ENCODE measurements at regions not wholly inside any gene's neighbourhood (a gene's known extent, or its start where the extent isn't known, plus 50 kb on each side); places are given as distances from the start of the nearest gene placed in this dataset.

DNA sequence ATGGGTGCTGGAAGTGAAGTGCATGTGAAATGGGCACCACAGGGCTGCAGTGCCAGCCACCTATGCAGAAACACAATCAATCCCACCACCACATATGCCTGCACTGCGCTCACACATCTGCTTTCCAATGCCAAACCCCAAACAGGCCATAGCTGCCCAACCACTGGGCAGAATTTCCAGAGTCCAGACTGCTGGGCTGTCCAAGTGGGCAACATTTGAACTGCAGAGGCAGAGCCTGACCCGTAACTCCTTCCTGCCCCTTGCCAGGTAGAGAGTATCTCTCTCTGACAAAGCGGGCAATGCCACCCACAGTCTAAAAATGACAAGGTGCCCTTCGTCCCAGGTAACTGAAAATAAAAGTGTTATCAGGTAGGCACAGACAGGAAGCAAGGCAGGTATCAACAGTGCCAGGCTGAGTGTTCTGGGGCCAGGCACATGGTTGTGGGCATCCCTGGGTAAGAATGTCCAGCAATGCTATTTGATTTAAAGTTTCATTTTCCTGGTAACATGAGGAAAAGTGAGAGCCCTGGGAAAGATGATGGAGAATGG lies 79.5 kb downstream of the FOXA2 start:
- TF ChIP-seq, protein P1, sequence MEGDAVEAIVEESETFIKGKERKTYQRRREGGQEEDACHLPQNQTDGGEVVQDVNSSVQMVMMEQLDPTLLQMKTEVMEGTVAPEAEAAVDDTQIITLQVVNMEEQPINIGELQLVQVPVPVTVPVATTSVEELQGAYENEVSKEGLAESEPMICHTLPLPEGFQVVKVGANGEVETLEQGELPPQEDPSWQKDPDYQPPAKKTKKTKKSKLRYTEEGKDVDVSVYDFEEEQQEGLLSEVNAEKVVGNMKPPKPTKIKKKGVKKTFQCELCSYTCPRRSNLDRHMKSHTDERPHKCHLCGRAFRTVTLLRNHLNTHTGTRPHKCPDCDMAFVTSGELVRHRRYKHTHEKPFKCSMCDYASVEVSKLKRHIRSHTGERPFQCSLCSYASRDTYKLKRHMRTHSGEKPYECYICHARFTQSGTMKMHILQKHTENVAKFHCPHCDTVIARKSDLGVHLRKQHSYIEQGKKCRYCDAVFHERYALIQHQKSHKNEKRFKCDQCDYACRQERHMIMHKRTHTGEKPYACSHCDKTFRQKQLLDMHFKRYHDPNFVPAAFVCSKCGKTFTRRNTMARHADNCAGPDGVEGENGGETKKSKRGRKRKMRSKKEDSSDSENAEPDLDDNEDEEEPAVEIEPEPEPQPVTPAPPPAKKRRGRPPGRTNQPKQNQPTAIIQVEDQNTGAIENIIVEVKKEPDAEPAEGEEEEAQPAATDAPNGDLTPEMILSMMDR (conservative IDR thresholded peaks at IDR 0.05; ENCODE audit: low read depth, low read length) = no peak
- no peak overlapping the region for H3K4me3 ChIP-seq (ENCODE audit: low read length)
- DNase-seq (ENCODE audit: low read depth) = no peak

DNA sequence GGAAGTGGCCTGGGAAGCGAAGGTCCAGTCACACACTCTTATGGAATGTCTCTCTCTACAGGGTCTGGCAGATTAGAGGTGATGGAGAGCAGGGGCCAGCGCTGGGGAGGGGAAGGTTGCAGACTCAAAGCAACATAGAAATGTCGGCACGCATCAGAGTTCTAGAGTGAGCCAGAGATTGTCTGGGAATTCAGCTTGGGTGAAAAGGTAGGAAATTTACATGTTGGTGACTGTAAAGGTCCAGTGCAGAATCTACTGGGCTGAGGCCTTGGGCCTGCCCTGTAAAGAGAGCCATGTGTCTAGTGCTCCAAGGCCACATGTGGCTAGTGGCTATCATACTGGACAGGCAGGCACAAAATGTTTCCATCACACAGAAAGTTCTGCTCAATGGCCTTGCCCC lies 80.8 kb downstream of the FOXA2 start:
- TF ChIP-seq, protein P1 (conservative IDR thresholded peaks at IDR 0.05; ENCODE audit: low read depth, low read length) = no peak
- H3K4me3 ChIP-seq (ENCODE audit: low read length) = no peak overlapping the region
- no peak for DNase-seq (ENCODE audit: low read depth)

DNA sequence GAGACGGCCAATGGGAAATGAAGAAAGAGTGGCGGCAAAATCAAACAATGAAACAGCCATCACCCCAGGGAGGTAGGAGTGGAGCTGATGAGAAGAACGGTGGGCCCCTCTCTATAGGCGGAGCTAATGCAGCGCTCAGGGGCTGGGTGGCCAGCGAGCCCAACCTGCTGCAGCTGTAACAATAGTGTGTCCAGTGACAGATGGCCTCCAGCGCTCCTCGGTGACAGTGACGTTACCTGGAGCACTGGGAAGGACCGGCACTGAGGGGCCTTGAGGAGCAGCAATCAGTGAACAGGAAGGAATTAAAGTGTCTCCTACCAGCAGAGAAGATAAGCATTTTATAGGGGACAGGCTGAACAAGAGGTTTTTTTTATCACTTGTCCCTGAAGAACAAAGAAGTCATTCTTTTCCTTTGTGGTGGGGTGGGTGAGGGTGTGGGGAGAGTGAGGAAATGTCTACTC lies 81.6 kb downstream of the FOXA2 start:
- no peak for DNase-seq (ENCODE audit: low read depth)
- TF ChIP-seq, protein P1 (conservative IDR thresholded peaks at IDR 0.05; ENCODE audit: low read depth, low read length) = no peak
- H3K4me3 ChIP-seq (ENCODE audit: low read length) = no peak overlapping the region

DNA sequence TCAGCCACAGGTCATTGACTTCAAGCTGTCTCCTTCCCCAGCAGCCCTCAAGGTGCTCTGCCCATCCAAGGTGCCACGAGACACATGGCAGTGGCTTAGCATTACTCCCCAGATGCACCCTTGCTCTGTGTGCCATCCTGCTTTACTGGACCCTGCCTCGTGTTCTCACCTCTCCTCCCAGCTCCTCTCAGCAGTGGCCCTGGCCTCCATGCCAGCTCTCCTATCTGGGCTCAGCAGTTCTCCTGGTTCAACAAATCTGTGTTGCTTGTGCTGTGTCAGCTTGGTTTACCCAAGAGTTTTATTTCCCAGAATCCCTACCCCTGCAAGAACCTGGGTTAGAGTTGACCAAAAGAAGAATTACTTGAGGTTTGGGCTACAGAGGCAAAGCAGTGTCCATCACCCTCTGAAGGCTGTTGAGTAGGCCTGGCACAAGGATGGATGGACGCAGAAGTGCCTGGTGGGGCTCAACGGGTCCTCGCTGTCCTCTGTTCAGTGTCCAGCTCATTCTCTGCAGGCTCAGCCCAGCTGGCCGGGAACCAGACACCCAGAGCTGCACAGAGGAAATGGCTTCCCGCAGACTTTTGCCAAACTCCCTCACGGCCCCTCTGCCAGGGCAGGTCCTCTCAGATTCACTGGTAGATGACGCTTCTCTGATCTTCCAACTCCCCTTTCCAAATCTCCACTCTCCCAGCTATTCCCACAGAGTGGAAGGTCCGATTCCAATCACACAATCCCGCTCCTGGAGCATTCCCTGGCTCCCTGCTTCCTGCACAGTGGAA lies 82.6 kb downstream of the FOXA2 start:
- no peak overlapping the region for H3K4me3 ChIP-seq (ENCODE audit: low read length)
- TF ChIP-seq, protein P1 (conservative IDR thresholded peaks at IDR 0.05; ENCODE audit: low read depth, low read length) = no peak
- no peak for DNase-seq (ENCODE audit: low read depth)

DNA sequence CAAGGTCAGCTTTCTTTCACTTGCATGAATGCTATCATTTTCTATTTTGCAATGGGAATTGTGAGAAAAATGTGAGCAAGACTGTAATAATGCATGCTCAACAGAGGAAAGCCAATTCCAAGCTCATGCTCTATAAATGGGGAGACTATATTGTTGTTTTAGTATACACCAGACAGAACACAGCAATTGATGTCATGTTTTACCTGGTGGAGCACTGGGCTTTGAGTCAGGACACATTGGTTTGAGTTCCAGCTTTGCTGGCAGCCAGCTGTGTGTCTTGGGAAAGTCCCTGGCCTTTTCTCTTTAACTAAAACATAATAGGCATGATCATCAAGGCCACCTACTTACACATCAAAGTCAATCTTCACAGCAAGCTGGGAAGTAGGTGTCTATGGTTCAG lies 83.3 kb downstream of the FOXA2 start:
- no peak for DNase-seq (ENCODE audit: low read depth)
- H3K4me3 ChIP-seq (ENCODE audit: low read length) = no peak overlapping the region
- TF ChIP-seq, protein P1 (conservative IDR thresholded peaks at IDR 0.05; ENCODE audit: low read depth, low read length) = no peak

DNA sequence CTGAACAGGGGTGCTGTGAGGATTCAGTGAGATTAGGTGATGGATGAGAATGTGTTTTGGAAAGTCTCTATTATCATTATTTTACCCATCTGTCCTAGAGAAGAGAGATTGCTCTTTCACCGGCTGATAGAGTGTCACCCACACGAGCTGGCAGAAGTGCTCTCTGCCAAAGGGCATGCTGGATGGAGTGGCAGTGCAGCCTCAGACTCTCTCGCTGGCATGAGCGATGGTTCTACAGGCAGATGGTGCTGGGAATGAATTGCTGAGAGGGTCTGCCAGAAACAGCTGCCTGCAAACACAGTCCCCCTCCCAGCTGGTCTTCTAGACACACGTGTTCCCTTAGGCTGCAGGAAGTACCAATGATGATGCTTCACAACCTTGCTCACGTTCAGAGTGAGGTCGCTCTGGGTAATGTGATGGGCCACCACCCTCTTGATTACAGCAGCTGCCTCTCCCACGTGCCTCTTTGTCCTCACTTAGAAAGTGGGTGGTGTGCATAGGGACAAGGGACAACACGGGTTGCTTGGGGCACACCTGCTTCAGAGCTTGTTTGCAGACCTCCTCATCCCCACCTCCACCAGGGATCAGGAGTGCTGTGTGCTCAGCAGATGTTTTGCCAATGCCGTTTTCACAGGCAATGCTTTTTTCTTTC lies 84.7 kb downstream of the FOXA2 start:
- no peak overlapping the region for H3K4me3 ChIP-seq (ENCODE audit: low read length)
- no peak for DNase-seq (ENCODE audit: low read depth)
- TF ChIP-seq, protein P1 (conservative IDR thresholded peaks at IDR 0.05; ENCODE audit: low read depth, low read length) = no peak
